ENCODE measurements at regions not wholly inside any gene's neighbourhood (a gene's known extent, or its start where the extent isn't known, plus 50 kb on each side); places are given as distances from the start of the nearest gene placed in this dataset.

DNA sequence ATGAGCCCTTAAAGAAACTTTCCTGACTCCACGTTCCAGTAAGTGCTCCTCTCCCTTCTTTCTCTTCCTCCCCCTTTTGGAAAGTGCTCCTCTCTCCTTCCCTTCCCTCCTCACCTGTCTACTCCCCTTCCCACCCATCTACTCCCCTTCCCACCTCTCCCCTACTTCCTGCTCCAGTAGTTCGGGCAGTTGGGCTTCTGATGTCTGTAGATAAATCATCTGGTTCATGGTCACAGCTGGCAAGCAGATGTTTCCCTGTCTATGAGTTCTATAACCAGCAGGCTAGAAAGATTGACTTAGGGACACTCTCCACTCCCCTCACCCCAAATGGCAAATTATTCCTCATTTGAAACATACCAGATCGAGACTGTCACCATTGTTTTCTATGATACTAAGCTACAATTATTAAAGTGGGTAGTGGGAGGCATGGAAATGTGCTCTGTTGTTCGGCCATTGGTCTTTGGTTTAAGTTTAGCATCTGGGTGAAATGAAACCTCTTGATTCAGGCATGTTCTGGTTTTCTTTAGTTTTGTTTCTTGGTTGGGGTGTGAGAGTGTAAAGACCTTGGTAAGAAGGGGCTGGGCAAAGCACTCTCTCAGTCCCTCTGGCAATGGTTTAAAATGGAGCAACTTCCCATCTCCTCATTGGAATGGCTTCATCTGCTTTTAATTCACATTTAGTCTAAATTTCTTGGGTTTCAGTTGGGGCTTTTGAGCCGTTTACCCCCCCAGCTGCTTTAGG, 413.2 kb upstream of the SPRED2 start:
- TF ChIP-seq, protein P1, sequence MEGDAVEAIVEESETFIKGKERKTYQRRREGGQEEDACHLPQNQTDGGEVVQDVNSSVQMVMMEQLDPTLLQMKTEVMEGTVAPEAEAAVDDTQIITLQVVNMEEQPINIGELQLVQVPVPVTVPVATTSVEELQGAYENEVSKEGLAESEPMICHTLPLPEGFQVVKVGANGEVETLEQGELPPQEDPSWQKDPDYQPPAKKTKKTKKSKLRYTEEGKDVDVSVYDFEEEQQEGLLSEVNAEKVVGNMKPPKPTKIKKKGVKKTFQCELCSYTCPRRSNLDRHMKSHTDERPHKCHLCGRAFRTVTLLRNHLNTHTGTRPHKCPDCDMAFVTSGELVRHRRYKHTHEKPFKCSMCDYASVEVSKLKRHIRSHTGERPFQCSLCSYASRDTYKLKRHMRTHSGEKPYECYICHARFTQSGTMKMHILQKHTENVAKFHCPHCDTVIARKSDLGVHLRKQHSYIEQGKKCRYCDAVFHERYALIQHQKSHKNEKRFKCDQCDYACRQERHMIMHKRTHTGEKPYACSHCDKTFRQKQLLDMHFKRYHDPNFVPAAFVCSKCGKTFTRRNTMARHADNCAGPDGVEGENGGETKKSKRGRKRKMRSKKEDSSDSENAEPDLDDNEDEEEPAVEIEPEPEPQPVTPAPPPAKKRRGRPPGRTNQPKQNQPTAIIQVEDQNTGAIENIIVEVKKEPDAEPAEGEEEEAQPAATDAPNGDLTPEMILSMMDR (IDR thresholded peaks at IDR 0.05): no peak
- TF ChIP-seq, protein P2, sequence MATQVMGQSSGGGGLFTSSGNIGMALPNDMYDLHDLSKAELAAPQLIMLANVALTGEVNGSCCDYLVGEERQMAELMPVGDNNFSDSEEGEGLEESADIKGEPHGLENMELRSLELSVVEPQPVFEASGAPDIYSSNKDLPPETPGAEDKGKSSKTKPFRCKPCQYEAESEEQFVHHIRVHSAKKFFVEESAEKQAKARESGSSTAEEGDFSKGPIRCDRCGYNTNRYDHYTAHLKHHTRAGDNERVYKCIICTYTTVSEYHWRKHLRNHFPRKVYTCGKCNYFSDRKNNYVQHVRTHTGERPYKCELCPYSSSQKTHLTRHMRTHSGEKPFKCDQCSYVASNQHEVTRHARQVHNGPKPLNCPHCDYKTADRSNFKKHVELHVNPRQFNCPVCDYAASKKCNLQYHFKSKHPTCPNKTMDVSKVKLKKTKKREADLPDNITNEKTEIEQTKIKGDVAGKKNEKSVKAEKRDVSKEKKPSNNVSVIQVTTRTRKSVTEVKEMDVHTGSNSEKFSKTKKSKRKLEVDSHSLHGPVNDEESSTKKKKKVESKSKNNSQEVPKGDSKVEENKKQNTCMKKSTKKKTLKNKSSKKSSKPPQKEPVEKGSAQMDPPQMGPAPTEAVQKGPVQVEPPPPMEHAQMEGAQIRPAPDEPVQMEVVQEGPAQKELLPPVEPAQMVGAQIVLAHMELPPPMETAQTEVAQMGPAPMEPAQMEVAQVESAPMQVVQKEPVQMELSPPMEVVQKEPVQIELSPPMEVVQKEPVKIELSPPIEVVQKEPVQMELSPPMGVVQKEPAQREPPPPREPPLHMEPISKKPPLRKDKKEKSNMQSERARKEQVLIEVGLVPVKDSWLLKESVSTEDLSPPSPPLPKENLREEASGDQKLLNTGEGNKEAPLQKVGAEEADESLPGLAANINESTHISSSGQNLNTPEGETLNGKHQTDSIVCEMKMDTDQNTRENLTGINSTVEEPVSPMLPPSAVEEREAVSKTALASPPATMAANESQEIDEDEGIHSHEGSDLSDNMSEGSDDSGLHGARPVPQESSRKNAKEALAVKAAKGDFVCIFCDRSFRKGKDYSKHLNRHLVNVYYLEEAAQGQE (IDR thresholded peaks at IDR 0.05; ENCODE audit: insufficient read depth in 1 of 2, low read depth in 2 of 2, low read length in 1 of 2): no peak
- no peak for TF ChIP-seq TCF7L2 (IDR thresholded peaks at IDR 0.05; ENCODE audit: low read depth, low read length)
- TF ChIP-seq SIN3A (IDR thresholded peaks at IDR 0.05; ENCODE audit: borderline replicate concordance, insufficient read depth, low read depth, low read length): no peak
- TF ChIP-seq POLR2AphosphoS5 (IDR thresholded peaks at IDR 0.05; ENCODE audit: low read depth, low read length): no peak
- no peaks in the 10 kb centered on the region for H3K4me1 ChIP-seq (ENCODE audit: control insufficient read depth, insufficient read depth, low read length)
- no peaks in the 10 kb centered on the region for H3K9me3 ChIP-seq (ENCODE audit: control insufficient read depth, insufficient read depth, low read depth, low read length)
- ChIA-PET POLR2A (no interaction called here), CTCF (no interaction called here)
- DNase-seq (ENCODE audit: low read depth, low spot score) (no peak), ATAC-seq (no peak)
- BruUV-seq (replicated peaks): no TSS peak
- H3K4me3 ChIP-seq (ENCODE audit: low read depth in 2 of 2, low read length in 2 of 2): no peak overlapping the region
- H3K36me3 ChIP-seq (ENCODE audit: control insufficient read depth, insufficient read depth, low read length): no peaks in the 10 kb centered on the region
- intact Hi-C loops (cut with micrococcal nuclease; ENCODE audit: unreplicated experiment): no loop called here
- no peak overlapping the region for H3K27ac ChIP-seq (ENCODE audit: low read length)
- in situ Hi-C loops (cut with HindIII; ENCODE audit: low pct_unique_long_range_greater_than_20kb, low sequenced_read_pairs): no loop called here
- no peaks in the 10 kb centered on the region; the same call in 1 of the 2 replicates for H3K27me3 ChIP-seq (ENCODE audit: control insufficient read depth, insufficient read depth, low read length)

DNA sequence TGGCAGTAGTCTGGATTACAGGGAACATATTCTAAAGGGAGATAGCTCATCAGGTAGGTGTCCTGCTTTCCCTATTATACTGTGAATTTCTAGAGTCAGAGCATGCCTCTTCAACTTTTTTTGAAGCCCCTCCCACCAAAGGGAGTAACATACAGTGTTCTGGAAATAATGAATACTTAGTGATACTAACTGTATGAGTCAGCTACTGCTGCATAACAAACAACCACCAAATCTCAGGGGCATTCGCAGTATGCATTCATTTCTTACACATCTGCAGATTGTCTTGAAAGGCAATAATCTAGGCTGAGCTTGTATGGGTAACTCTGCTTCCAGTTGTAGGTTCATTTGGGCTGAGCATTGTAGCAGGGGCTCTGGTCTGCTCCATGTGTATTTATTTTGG, 409.7 kb upstream of the SPRED2 start:
- CTCF ChIA-PET: no interaction called here

More for the DNA sequence above, 409.7 kb upstream of the SPRED2 start:
- Histone ChIP-seq H3K27me3 (ENCODE audit: control insufficient read depth, insufficient read depth, low read length) (no peaks in the 10 kb centered on the region; the same call in 1 of the 2 replicates), H3K9me3 (ENCODE audit: control insufficient read depth, insufficient read depth, low read depth, low read length) (no peaks in the 10 kb centered on the region), H3K36me3 (ENCODE audit: control insufficient read depth, insufficient read depth, low read length) (no peaks in the 10 kb centered on the region), H3K4me1 (ENCODE audit: control insufficient read depth, insufficient read depth, low read length) (no peaks in the 10 kb centered on the region), H3K27ac (ENCODE audit: low read length) (no peak overlapping the region), H3K4me3 (ENCODE audit: low read depth in 2 of 2, low read length in 2 of 2) (no peak overlapping the region)
- TF ChIP-seq, protein P1 (IDR thresholded peaks at IDR 0.05): no peak
- no peak for TF ChIP-seq SIN3A (IDR thresholded peaks at IDR 0.05; ENCODE audit: borderline replicate concordance, insufficient read depth, low read depth, low read length)
- TF ChIP-seq, protein P2 (IDR thresholded peaks at IDR 0.05; ENCODE audit: insufficient read depth in 1 of 2, low read depth in 2 of 2, low read length in 1 of 2): no peak
- no peak for TF ChIP-seq POLR2AphosphoS5 (IDR thresholded peaks at IDR 0.05; ENCODE audit: low read depth, low read length)
- TF ChIP-seq TCF7L2 (IDR thresholded peaks at IDR 0.05; ENCODE audit: low read depth, low read length): no peak
- in situ Hi-C loops (cut with HindIII; ENCODE audit: low pct_unique_long_range_greater_than_20kb, low sequenced_read_pairs): no loop called here
- intact Hi-C loops (cut with micrococcal nuclease; ENCODE audit: unreplicated experiment): no loop called here
- BruUV-seq (replicated peaks): no TSS peak
- DNase-seq (ENCODE audit: low read depth, low spot score): no peak
- POLR2A ChIA-PET: no interaction called here
- ATAC-seq: no peak

Measured in Panc1 (cell line).